HepG2 (cell line): ENCODE measurements at regions not wholly inside any gene's neighbourhood (a gene's known extent, or its start where the extent isn't known, plus 50 kb on each side); places are given as distances from the start of the nearest gene placed in this dataset.
A peak's percentile ranks its signal among the peaks of the same experiment; 100 is the strongest.

Source experiments
- ATAC-seq: fragments of 200-7000 bp; cut with Tn5 transposase; 3 replicates; pipeline ENCODE4 v1.9.1; 2020; ENCODE audit warnings: mild to moderate bottlenecking, moderate library complexity
- BruUV-seq: library from RNA; stranded (reverse); fragments of 400-500 nt; replicated peaks from 2 replicates; lab custom pipeline; 2021; lab: Mats Ljungman, UMichigan
- CTCF ChIA-PET: fragments of 300-600 bp; formaldehyde crosslinking; extraction: SDS; loops from one replicate; lab custom pipeline; 2021; ENCODE audit warnings: low total read pairs, inconsistent platforms, low intra/inter-chr PET ratio; lab: Yijun Ruan, JAX
- POLR2A ChIA-PET: fragments of 350-600 bp; sonication (Branson Sonifier 250); formaldehyde crosslinking; loops from one replicate; lab custom pipeline; 2020; ENCODE audit warnings: antibody characterized with exemption, inconsistent platforms; lab: Yijun Ruan, JAX
- DNase-seq: peaks from one replicate; pipeline ENCODE4 v3.0.0-alpha.2; 2015; ENCODE audit warnings: low spot score
- FAIRE-seq: peaks from 3 replicates; lab custom pipeline; 2011; peaks lifted over from hg19 to GRCh38; lab: Jason Lieb, UNC
- H2AFZ ChIP-seq: one replicate; pipeline ENCODE4 v1.6.1; 2011; ENCODE audit warnings: low read length, inconsistent platforms
- H3K27ac ChIP-seq: fragments of 300-600 bp; 3 replicates; pipeline ENCODE4 v1.8.0; 2011; ENCODE audit warnings: mixed run types, mild to moderate bottlenecking, mixed read lengths, low read length, inconsistent platforms; ENCODE audit not compliant: insufficient read depth; ENCODE audit errors: extremely low read length
- H3K27me3 ChIP-seq, 2 experiments: fragments of 200-600 bp in 1 of 2; 2 replicates in 1 of 2; 3 replicates in 1 of 2; pipeline versions ENCODE4 v1.6.0 to v1.8.0; 2011; ENCODE audit warnings: low read length in 2 of 2, mild to moderate bottlenecking in 2 of 2, moderate library complexity in 2 of 2, inconsistent platforms in 1 of 2; ENCODE audit not compliant: insufficient read depth in 2 of 2, control insufficient read depth in 1 of 2
- H3K36me3 ChIP-seq, 2 experiments: fragments of 200-600 bp in 1 of 2; replicated peaks in 1 of 2; 2 replicates in 1 of 2; 3 replicates in 1 of 2; pipeline versions ENCODE4 v1.5.1 to v1.8.0; 2011; ENCODE audit warnings: low read length in 2 of 2, inconsistent platforms in 1 of 2; ENCODE audit not compliant: insufficient read depth in 2 of 2, control insufficient read depth in 1 of 2
- H3K4me1 ChIP-seq: 2 replicates; pipeline ENCODE4 v1.5.1; 2012; ENCODE audit warnings: low read length, inconsistent platforms; ENCODE audit not compliant: insufficient read depth
- H3K4me2 ChIP-seq: 2 replicates; pipeline ENCODE4 v1.6.0; 2011; ENCODE audit warnings: low read depth, low read length, inconsistent platforms
- H3K4me3 ChIP-seq, 3 experiments: fragments of 200-600 bp in 1 of 3; sonication (generic), shearing (Covaris generic) in 1 of 3; replicated peaks in 1 of 3; 2 replicates each; pipeline ENCODE4 v1.5.1; 2011 to 2016; ENCODE audit warnings: low read length in 3 of 3, inconsistent platforms in 2 of 3, low read depth in 2 of 3, mild to moderate bottlenecking in 2 of 3, control low read depth in 1 of 3, mixed read lengths in 1 of 3; ENCODE audit not compliant: insufficient read depth in 1 of 3
- H3K79me2 ChIP-seq: one replicate; pipeline ENCODE4 v1.6.1; 2011; ENCODE audit warnings: low read length, inconsistent platforms; ENCODE audit not compliant: insufficient read depth
- H3K9ac ChIP-seq: 2 replicates; pipeline ENCODE4 v1.6.0; 2011; ENCODE audit warnings: mild to moderate bottlenecking, low read depth, low read length, inconsistent platforms; ENCODE audit not compliant: insufficient read depth
- H3K9me3 ChIP-seq: 2 replicates; pipeline ENCODE4 v1.5.1; 2012; ENCODE audit warnings: mild to moderate bottlenecking, low read length
- H4K20me1 ChIP-seq: 2 replicates; pipeline ENCODE4 v1.6.0; 2011; ENCODE audit warnings: inconsistent platforms, mild to moderate bottlenecking, low read length, moderate library complexity; ENCODE audit not compliant: insufficient read depth
- BCL6 ChIP-seq: IDR thresholded peaks from 2 replicates; pipeline ENCODE4 v1.6.1; 2016; ENCODE audit warnings: missing genetic modification reagents, missing compliant biosample characterization
- CENPT ChIP-seq: sonication (generic); formaldehyde crosslinking; IDR thresholded peaks from 2 replicates; pipeline ENCODE4 v1.8.0; 2022; ENCODE audit warnings: low read depth, mild to moderate bottlenecking, moderate library complexity, missing genetic modification reagents
- FOXA3 ChIP-seq: IDR thresholded peaks from 2 replicates; pipeline ENCODE4 v1.6.1; 2016; ENCODE audit warnings: missing genetic modification reagents, missing compliant biosample characterization
- RBFOX2 ChIP-seq: fragments of 200-400 bp; formaldehyde crosslinking; IDR thresholded peaks from 2 replicates; pipeline ENCODE4 v1.6.1; 2017; ENCODE audit warnings: low read depth, mild to moderate bottlenecking, low read length
- ZNF329 ChIP-seq: sonication (generic); formaldehyde crosslinking; IDR thresholded peaks from 2 replicates; pipeline ENCODE4 v1.9.0; 2021; ENCODE audit warnings: low read depth, mild to moderate bottlenecking, missing genetic modification reagents
- WGBS: methylation state at CpG from one replicate; pipeline ENCODE4 v1.1.6; 2017; ENCODE audit warnings: low lambda C conversion rate; 5-methylcytosine and 5-hydroxymethylcytosine counted together
- in situ Hi-C: cut with HindIII; loops from 2 replicates; pipeline ENCODE4 v1.10.0; 2017; ENCODE audit warnings: low pct_unique_long_range_greater_than_20kb; ENCODE audit not compliant: extremely low pct_ligation_motif_present
- intact Hi-C: fragments of 100-400 bp; cut with micrococcal nuclease; formaldehyde crosslinking; loops from one replicate; pipeline ENCODE4 v1.10.0; 2022; ENCODE audit not compliant: unreplicated experiment

- no peak overlapping the region for H2AFZ ChIP-seq
- H3K9me3 ChIP-seq = no peaks in the 10 kb centered on the region
- H3K27ac ChIP-seq = no peak overlapping the region
- WGBS = 54% methylated on average over 4 of the region's 4 CpGs
- in situ Hi-C loops = no loop called here
- H4K20me1 ChIP-seq = no peaks in the 10 kb centered on the region
- H3K4me3 ChIP-seq = no peak overlapping the region
- DNase-seq = no peak
- no peak overlapping the region for H3K4me2 ChIP-seq
- H3K79me2 ChIP-seq = no peaks in the 10 kb centered on the region
- no peak for ATAC-seq
- CTCF ChIA-PET = no interaction called here
- FAIRE-seq = no peak
- no peak overlapping the region for H3K9ac ChIP-seq
- no TSS peak for BruUV-seq
- H3K27me3 ChIP-seq = peaks cover 0 to 3% of the 10 kb centered on the region in 2 experiments; a peak in 1 of 5 replicates
- H3K4me1 ChIP-seq = no peaks in the 10 kb centered on the region
- intact Hi-C loops = no loop called here
- H3K36me3 ChIP-seq = no peaks in the 10 kb centered on the region
- POLR2A ChIA-PET = no interaction called here
- TF ChIP-seq CENPT (CRISPR knock-in tag) (no peak), FOXA3 (no peak), ZNF329 (CRISPR knock-in tag) (peak; percentile 97)
These were observed 73.0 kb upstream of the LGALSL start for GRCh38 chr2:64380853-64381527.

- Histone ChIP-seq H2AFZ (no peak overlapping the region), H3K79me2 (no peaks in the 10 kb centered on the region), H3K27ac (no peak overlapping the region), H3K27me3 (peaks cover 0 to 3% of the 10 kb centered on the region in 2 experiments; a peak in 1 of 5 replicates), H4K20me1 (no peaks in the 10 kb centered on the region), H3K36me3 (no peaks in the 10 kb centered on the region), H3K4me3 (no peak overlapping the region), H3K4me2 (no peak overlapping the region), H3K9ac (no peak overlapping the region), H3K9me3 (no peaks in the 10 kb centered on the region), H3K4me1 (no peaks in the 10 kb centered on the region)
- in situ Hi-C loops = no loop called here
- ATAC-seq = peak; percentile 49; the same call in 1 of the 3 replicates
- no peak for FAIRE-seq
- ChIA-PET CTCF (no interaction called here), POLR2A (no interaction called here)
- BruUV-seq = no TSS peak
- 62% methylated on average over 5 of the region's 5 CpGs for WGBS
- no peak for DNase-seq
- intact Hi-C loops = no loop called here
- TF ChIP-seq RBFOX2 (no peak), BCL6 (CRISPR knock-in tag) (no peak)
These were observed 70.9 kb upstream of the LGALSL start for GRCh38 chr2:64383016-64383591.
